Natural killer cell (primary cell): ENCODE measurements at regions not wholly inside any gene's neighbourhood (a gene's known extent, or its start where the extent isn't known, plus 50 kb on each side); places are given as distances from the start of the nearest gene placed in this dataset.

Experiments
- ATAC-seq, 3 donors: fragments of 150-1000 bp in 2 of 3; fragments of 200-7000 bp in 1 of 3; cut with Tn5 transposase; 1 replicate in 1 of 3; 2 replicates in 2 of 3; pipeline ENCODE4 v1.10.0; 2021; ENCODE audit warnings: mild to moderate bottlenecking in 2 of 3, moderate library complexity in 2 of 3
- DNase-seq, 2 donors: peaks; one replicate each; pipeline versions ENCODE4 v3.0.0 to v3.0.0-alpha.2; 2013 to 2021; ENCODE audit warnings: mixed read lengths in 1 of 2
- H3K27ac ChIP-seq: one replicate; pipeline ENCODE4 v1.5.1; 2013; ENCODE audit warnings: mild to moderate bottlenecking, low read length
- H3K27me3 ChIP-seq: one replicate; pipeline ENCODE4 v1.6.1; 2013; ENCODE audit warnings: low read length; ENCODE audit not compliant: control insufficient read depth, insufficient read depth
- H3K36me3 ChIP-seq: one replicate; pipeline ENCODE4 v1.6.1; 2013; ENCODE audit warnings: low read length; ENCODE audit not compliant: control insufficient read depth, insufficient read depth
- H3K4me1 ChIP-seq: one replicate; pipeline ENCODE4 v1.6.1; 2013; ENCODE audit warnings: low read length; ENCODE audit not compliant: control insufficient read depth, insufficient read depth
- H3K4me3 ChIP-seq: one replicate; pipeline ENCODE4 v1.5.1; 2013; ENCODE audit warnings: low read length
- H3K9me3 ChIP-seq: one replicate; pipeline ENCODE4 v1.6.1; 2013; ENCODE audit warnings: low read length; ENCODE audit not compliant: control insufficient read depth, insufficient read depth
- H3K27ac Mint-ChIP-seq, 2 donors: one replicate each; pipeline ENCODE4 v1.8.0; 2022; ENCODE audit warnings: mild to moderate bottlenecking in 2 of 2, mixed read lengths in 2 of 2, moderate library complexity in 1 of 2
- H3K27me3 Mint-ChIP-seq, 2 donors: one replicate each; pipeline ENCODE4 v1.8.0; 2022; ENCODE audit warnings: low read depth in 2 of 2, mixed read lengths in 2 of 2
- H3K36me3 Mint-ChIP-seq: one replicate; pipeline ENCODE4 v1.8.0; 2022; ENCODE audit warnings: mixed read lengths
- H3K4me1 Mint-ChIP-seq, 2 donors: one replicate each; pipeline ENCODE4 v1.8.0; 2022; ENCODE audit warnings: mixed read lengths in 2 of 2
- H3K4me3 Mint-ChIP-seq: one replicate; pipeline ENCODE4 v1.8.0; 2022; ENCODE audit warnings: mild to moderate bottlenecking, moderate library complexity, mixed read lengths
- H3K9me3 Mint-ChIP-seq, 2 donors: one replicate each; pipeline ENCODE4 v1.8.0; 2022; ENCODE audit warnings: mixed read lengths in 2 of 2
- WGBS: methylation state at CpG from one replicate; pipeline ENCODE4 v1.1.7; 2013; ENCODE audit warnings: missing lambda C conversion rate; ENCODE audit not compliant: insufficient coverage; 5-methylcytosine and 5-hydroxymethylcytosine counted together
- intact Hi-C: fragments of 100-400 bp; cut with micrococcal nuclease; formaldehyde crosslinking; loops from one replicate; pipeline ENCODE4 v1.14.2; 2022
- TF ChIP-seq, protein P1 (sequence below): fragments of 200-600 bp; IDR thresholded peaks from one replicate; pipeline ENCODE4 v1.8.0; 2022; ENCODE audit warnings: antibody characterized with exemption

GRCh38 chr7:25879799-25880198 is 272.2 kb upstream of the NFE2L3 start:
- ATAC-seq: no peak
- H3K27ac Mint-ChIP-seq: no peak overlapping the region
- no peaks in the 10 kb centered on the region for H3K4me1 Mint-ChIP-seq
- Histone ChIP-seq H3K27me3 (peaks cover 7% of the 10 kb centered on the region), H3K9me3 (no peaks in the 10 kb centered on the region), H3K27ac (no peak overlapping the region), H3K36me3 (no peaks in the 10 kb centered on the region), H3K4me3 (no peak overlapping the region), H3K4me1 (no peaks in the 10 kb centered on the region)
- no peaks in the 10 kb centered on the region for H3K9me3 Mint-ChIP-seq
- no peaks in the 10 kb centered on the region for H3K36me3 Mint-ChIP-seq
- peaks cover 34 to 94% of the 10 kb centered on the region in 2 donors for H3K27me3 Mint-ChIP-seq
- TF ChIP-seq, protein P1, sequence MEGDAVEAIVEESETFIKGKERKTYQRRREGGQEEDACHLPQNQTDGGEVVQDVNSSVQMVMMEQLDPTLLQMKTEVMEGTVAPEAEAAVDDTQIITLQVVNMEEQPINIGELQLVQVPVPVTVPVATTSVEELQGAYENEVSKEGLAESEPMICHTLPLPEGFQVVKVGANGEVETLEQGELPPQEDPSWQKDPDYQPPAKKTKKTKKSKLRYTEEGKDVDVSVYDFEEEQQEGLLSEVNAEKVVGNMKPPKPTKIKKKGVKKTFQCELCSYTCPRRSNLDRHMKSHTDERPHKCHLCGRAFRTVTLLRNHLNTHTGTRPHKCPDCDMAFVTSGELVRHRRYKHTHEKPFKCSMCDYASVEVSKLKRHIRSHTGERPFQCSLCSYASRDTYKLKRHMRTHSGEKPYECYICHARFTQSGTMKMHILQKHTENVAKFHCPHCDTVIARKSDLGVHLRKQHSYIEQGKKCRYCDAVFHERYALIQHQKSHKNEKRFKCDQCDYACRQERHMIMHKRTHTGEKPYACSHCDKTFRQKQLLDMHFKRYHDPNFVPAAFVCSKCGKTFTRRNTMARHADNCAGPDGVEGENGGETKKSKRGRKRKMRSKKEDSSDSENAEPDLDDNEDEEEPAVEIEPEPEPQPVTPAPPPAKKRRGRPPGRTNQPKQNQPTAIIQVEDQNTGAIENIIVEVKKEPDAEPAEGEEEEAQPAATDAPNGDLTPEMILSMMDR: no peak
- WGBS: 100% methylated on average over 3 of the region's 3 CpGs
- intact Hi-C loops: no loop called here
- DNase-seq: no peak
- H3K4me3 Mint-ChIP-seq: no peak overlapping the region

- H3K27ac Mint-ChIP-seq: no peak overlapping the region
Observed at GRCh38 chr7:25881317-25882037, 270.5 kb upstream of the NFE2L3 start.

DNA sequence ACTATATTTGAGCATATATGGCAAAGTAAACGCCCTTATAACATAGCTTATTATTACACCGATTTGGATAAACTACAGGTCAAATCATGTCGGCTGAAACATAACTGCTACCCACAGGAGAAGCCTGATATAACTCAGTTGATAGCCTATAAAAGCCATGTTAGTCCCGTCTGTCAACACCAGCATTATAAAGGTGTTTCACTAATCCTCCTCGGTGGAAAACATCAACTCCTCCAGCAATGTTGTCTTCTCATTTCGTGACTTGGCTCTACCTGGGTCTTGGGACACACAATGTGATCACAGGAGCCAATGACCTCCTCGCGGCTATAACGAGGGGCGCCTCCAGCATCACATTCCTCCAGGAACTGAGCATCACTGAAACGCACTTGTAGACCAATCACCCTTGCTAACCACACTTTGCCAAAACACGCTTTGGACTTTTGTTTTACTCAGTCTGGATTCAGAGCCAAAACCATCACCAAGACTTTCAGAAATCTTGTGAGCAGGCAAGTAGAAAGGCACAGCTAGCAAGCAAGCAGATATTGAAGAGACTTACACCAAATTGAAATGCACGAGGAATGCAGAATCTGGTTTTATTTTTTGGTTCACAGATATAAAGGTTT is 269.7 kb upstream of the NFE2L3 start:
- no peak overlapping the region for H3K4me3 Mint-ChIP-seq
- Histone ChIP-seq H3K36me3 (no peaks in the 10 kb centered on the region), H3K4me3 (no peak overlapping the region), H3K9me3 (no peaks in the 10 kb centered on the region), H3K4me1 (no peaks in the 10 kb centered on the region), H3K27me3 (peaks cover 5% of the 10 kb centered on the region), H3K27ac (no peak overlapping the region)
- WGBS: 91% methylated on average over 12 of the region's 13 CpGs
- no peaks in the 10 kb centered on the region for H3K36me3 Mint-ChIP-seq
- DNase-seq: no peak
- H3K9me3 Mint-ChIP-seq: no peaks in the 10 kb centered on the region
- peaks cover 35 to 85% of the 10 kb centered on the region in 2 donors for H3K27me3 Mint-ChIP-seq
- ATAC-seq: no peak
- no peaks in the 10 kb centered on the region for H3K4me1 Mint-ChIP-seq
- H3K27ac Mint-ChIP-seq: no peak overlapping the region
- intact Hi-C loops: no loop called here
- TF ChIP-seq, protein P1: no peak

More at GRCh38 chr7:25881317-25882037, 270.5 kb upstream of the NFE2L3 start:
- H3K4me1 ChIP-seq: no peaks in the 10 kb centered on the region
- TF ChIP-seq, protein P1: no peak
- Mint-ChIP-seq H3K27me3 (peaks cover 38 to 90% of the 10 kb centered on the region in 2 donors), H3K9me3 (no peaks in the 10 kb centered on the region), H3K4me1 (no peaks in the 10 kb centered on the region), H3K36me3 (no peaks in the 10 kb centered on the region), H3K4me3 (no peak overlapping the region)
- H3K9me3 ChIP-seq: no peaks in the 10 kb centered on the region
- H3K27ac ChIP-seq: no peak overlapping the region
- intact Hi-C loops: no loop called here
- no peak for ATAC-seq
- H3K27me3 ChIP-seq: peaks cover 5% of the 10 kb centered on the region
- H3K4me3 ChIP-seq: no peak overlapping the region
- WGBS: 87% methylated on average over 13 of the region's 14 CpGs
- no peak for DNase-seq
- no peaks in the 10 kb centered on the region for H3K36me3 ChIP-seq
